LNCAP (cell line): ENCODE measurements at regions not wholly inside any gene's neighbourhood (a gene's known extent, or its start where the extent isn't known, plus 50 kb on each side); places are given as distances from the start of the nearest gene placed in this dataset.

Experiments used
- CTCF ChIP-seq: fragments of 450-650 bp; IDR thresholded peaks from 2 replicates; pipeline ENCODE4 v1.5.1; 2017; ENCODE audit warnings: mild to moderate bottlenecking

- TF ChIP-seq CTCF: no peak
Observed at GRCh38 chr2:118696786-118697465, 150.5 kb downstream of the EN1 start.

DNA sequence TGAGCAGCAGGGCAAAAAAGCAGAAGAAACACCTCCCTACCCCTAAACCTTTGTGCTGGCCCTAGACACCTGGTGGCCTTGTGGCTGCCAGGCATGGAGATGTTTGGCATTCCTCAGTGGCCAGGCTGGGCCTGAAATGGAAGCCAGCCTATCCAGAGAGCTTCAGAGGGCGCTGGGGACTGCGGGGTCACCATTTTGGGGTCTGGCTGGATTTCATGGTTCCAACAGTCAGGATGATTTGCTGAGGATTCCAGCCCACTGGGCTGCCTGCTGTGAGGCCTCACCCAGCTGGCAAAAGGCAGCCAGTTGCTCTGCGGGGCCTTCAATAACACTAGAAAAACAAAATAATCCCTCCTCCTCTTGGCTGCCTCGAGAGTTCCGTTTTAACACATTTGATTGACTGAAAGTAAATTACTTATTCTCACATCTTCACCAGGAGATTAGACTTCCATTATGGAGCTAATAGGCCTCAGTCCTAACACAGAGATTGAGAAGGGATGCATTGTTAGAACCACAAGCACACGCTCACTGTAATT lies 154.1 kb downstream of the EN1 start:
- no peak for TF ChIP-seq CTCF

DNA sequence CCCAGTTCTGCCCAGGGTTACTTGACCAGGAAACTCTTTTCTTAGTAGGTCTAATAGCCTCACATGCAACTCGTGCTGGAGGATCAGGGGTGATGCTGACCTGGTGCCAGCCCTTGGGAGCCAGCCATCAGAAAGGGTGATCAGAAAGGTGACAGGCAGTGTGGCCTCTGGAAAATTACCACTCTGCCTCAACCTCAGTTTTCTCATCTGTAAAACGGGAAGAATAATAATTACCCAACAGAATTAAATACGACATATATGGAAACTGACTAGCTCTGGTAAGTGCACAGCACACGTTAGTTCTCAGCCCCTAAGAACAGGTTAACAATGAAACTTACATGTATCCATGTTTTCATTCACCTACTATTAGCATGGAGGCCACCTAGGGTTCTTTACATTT lies 157.6 kb downstream of the EN1 start:
- TF ChIP-seq CTCF: no peak

- no peak for TF ChIP-seq CTCF
Observed at GRCh38 chr2:118689456-118689855, 158.0 kb downstream of the EN1 start.

GRCh38 chr2:118689033-118689432 lies 158.4 kb downstream of the EN1 start:
- no peak for TF ChIP-seq CTCF

GRCh38 chr2:118687698-118688097 lies 159.8 kb downstream of the EN1 start:
- TF ChIP-seq CTCF: no peak

- TF ChIP-seq CTCF: no peak
Observed at GRCh38 chr2:118687192-118687591, 160.3 kb downstream of the EN1 start.

DNA sequence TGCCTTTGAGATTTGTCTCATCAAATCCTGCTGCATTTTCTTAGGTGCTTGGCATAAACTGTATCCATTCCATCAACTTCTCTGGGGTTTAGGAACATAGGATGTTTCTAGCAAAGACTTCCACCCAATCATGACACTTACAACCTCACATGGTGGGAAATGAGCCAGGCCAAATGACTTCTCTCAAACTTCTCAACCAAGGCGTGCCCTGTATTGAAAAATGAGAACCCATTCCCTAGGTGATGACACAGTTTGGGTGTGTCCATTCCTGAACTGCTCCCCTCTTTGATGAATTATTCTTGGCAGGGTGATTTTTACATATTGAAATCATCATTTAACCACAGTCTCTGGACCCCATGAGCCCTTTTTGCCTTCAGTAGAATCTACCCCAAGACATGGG lies 161.1 kb downstream of the EN1 start:
- TF ChIP-seq CTCF: no peak
